Activated T-helper 2 cell treated with anti-CD3 and anti-CD28 coated beads, Interferon-gamma antibody, Interleukin-2, Interleukin-4, amounts not matched to agents 10 μg/mL and 5 μg/mL and 100 μg/mL, durations not matched to agents 14 hours and 24 hours and 36 hours (primary cell): ENCODE measurements at regions not wholly inside any gene's neighbourhood (a gene's known extent, or its start where the extent isn't known, plus 50 kb on each side); places are given as distances from the start of the nearest gene placed in this dataset.

Experiments
- DNase-seq: peaks from one replicate; pipeline ENCODE4 v3.0.0; 2021; ENCODE audit warnings: low spot score
- H3K27ac Mint-ChIP-seq: one replicate; pipeline ENCODE4 v1.8.0; 2021; ENCODE audit warnings: mixed read lengths
- H3K27me3 Mint-ChIP-seq: one replicate; pipeline ENCODE4 v1.8.0; 2021; ENCODE audit warnings: low read depth, mixed read lengths
- H3K36me3 Mint-ChIP-seq: one replicate; pipeline ENCODE4 v1.8.0; 2021; ENCODE audit warnings: low read depth, mixed read lengths
- H3K4me1 Mint-ChIP-seq: one replicate; pipeline ENCODE4 v1.8.0; 2021; ENCODE audit warnings: low read depth, mixed read lengths
- H3K4me3 Mint-ChIP-seq: one replicate; pipeline ENCODE4 v1.8.0; 2021; ENCODE audit warnings: low read depth, mild to moderate bottlenecking, moderate library complexity, mixed read lengths
- H3K9me3 Mint-ChIP-seq: one replicate; pipeline ENCODE4 v1.8.0; 2021; ENCODE audit warnings: mixed read lengths
- intact Hi-C: fragments of 100-400 bp; cut with micrococcal nuclease; formaldehyde crosslinking; loops from one replicate; pipeline ENCODE4 v1.15.1; 2023

GRCh38 chr5:26828294-26828693 lies 210.1 kb downstream of the CDH9 start:
- Mint-ChIP-seq H3K9me3 (peaks cover 37% of the 10 kb centered on the region), H3K36me3 (no peaks in the 10 kb centered on the region), H3K27me3 (no peaks in the 10 kb centered on the region), H3K27ac (no peak overlapping the region), H3K4me3 (no peak overlapping the region), H3K4me1 (no peaks in the 10 kb centered on the region)
- intact Hi-C loops = no loop called here
- no peak for DNase-seq

- Mint-ChIP-seq H3K4me3 (no peak overlapping the region), H3K4me1 (no peaks in the 10 kb centered on the region)
Measured at GRCh38 chr5:26813235-26813634, 225.2 kb downstream of the CDH9 start.

GRCh38 chr5:26812714-26813113 lies 225.7 kb downstream of the CDH9 start:
- intact Hi-C loops = no loop called here
- Mint-ChIP-seq H3K27me3 (no peaks in the 10 kb centered on the region), H3K36me3 (no peaks in the 10 kb centered on the region), H3K4me3 (no peak overlapping the region), H3K4me1 (no peaks in the 10 kb centered on the region), H3K27ac (no peak overlapping the region), H3K9me3 (peaks cover 53% of the 10 kb centered on the region)
- DNase-seq = no peak

More at GRCh38 chr5:26813235-26813634, 225.2 kb downstream of the CDH9 start:
- no peaks in the 10 kb centered on the region for H3K36me3 Mint-ChIP-seq
- no peak for DNase-seq
- intact Hi-C loops = no loop called here
- no peak overlapping the region for H3K27ac Mint-ChIP-seq
- no peaks in the 10 kb centered on the region for H3K27me3 Mint-ChIP-seq
- H3K9me3 Mint-ChIP-seq = peaks cover 56% of the 10 kb centered on the region

- Mint-ChIP-seq H3K9me3 (peaks cover 28% of the 10 kb centered on the region), H3K36me3 (no peaks in the 10 kb centered on the region), H3K27ac (no peak overlapping the region), H3K27me3 (no peaks in the 10 kb centered on the region), H3K4me1 (no peaks in the 10 kb centered on the region), H3K4me3 (no peak overlapping the region)
- intact Hi-C loops = no loop called here
- DNase-seq = no peak
Measured at GRCh38 chr5:26807231-26808199, 230.9 kb downstream of the CDH9 start.

- intact Hi-C loops = no loop called here
- Mint-ChIP-seq H3K27ac (no peak overlapping the region), H3K36me3 (no peaks in the 10 kb centered on the region), H3K9me3 (peaks cover 22% of the 10 kb centered on the region), H3K4me3 (no peak overlapping the region), H3K4me1 (no peaks in the 10 kb centered on the region), H3K27me3 (no peaks in the 10 kb centered on the region)
- DNase-seq = no peak
Measured at GRCh38 chr5:26805076-26805475, 233.3 kb downstream of the CDH9 start.

- Mint-ChIP-seq H3K27me3 (no peaks in the 10 kb centered on the region), H3K4me1 (no peaks in the 10 kb centered on the region)
- intact Hi-C loops = no loop called here
Measured at GRCh38 chr5:26802944-26803343, 235.4 kb downstream of the CDH9 start.

GRCh38 chr5:26791433-26791832 lies 247.0 kb downstream of the CDH9 start:
- no peaks in the 10 kb centered on the region for H3K4me1 Mint-ChIP-seq
- H3K9me3 Mint-ChIP-seq = peaks cover 38% of the 10 kb centered on the region
- no peak overlapping the region for H3K4me3 Mint-ChIP-seq
- H3K27me3 Mint-ChIP-seq = no peaks in the 10 kb centered on the region
- H3K36me3 Mint-ChIP-seq = no peaks in the 10 kb centered on the region
- intact Hi-C loops = no loop called here
- no peak for DNase-seq
- no peak overlapping the region for H3K27ac Mint-ChIP-seq

More at GRCh38 chr5:26802944-26803343, 235.4 kb downstream of the CDH9 start:
- Mint-ChIP-seq H3K36me3 (no peaks in the 10 kb centered on the region), H3K4me3 (no peak overlapping the region), H3K9me3 (peaks cover 22% of the 10 kb centered on the region), H3K27ac (no peak overlapping the region)
- no peak for DNase-seq

GRCh38 chr5:26791021-26791420 lies 247.4 kb downstream of the CDH9 start:
- DNase-seq = no peak
- H3K4me1 Mint-ChIP-seq = no peaks in the 10 kb centered on the region
- peaks cover 38% of the 10 kb centered on the region for H3K9me3 Mint-ChIP-seq
- no peak overlapping the region for H3K27ac Mint-ChIP-seq
- intact Hi-C loops = no loop called here
- H3K27me3 Mint-ChIP-seq = no peaks in the 10 kb centered on the region
- no peak overlapping the region for H3K4me3 Mint-ChIP-seq
- H3K36me3 Mint-ChIP-seq = no peaks in the 10 kb centered on the region

GRCh38 chr5:26763215-26763614 lies 275.2 kb downstream of the CDH9 start:
- no peaks in the 10 kb centered on the region for H3K36me3 Mint-ChIP-seq
- H3K9me3 Mint-ChIP-seq = peaks cover 53% of the 10 kb centered on the region
- no peaks in the 10 kb centered on the region for H3K4me1 Mint-ChIP-seq
- intact Hi-C loops = no loop called here
- no peaks in the 10 kb centered on the region for H3K27me3 Mint-ChIP-seq
- H3K4me3 Mint-ChIP-seq = no peak overlapping the region
- no peak overlapping the region for H3K27ac Mint-ChIP-seq
- DNase-seq = no peak

- Mint-ChIP-seq H3K9me3 (peaks cover 45% of the 10 kb centered on the region), H3K27me3 (no peaks in the 10 kb centered on the region), H3K27ac (no peak overlapping the region), H3K36me3 (no peaks in the 10 kb centered on the region), H3K4me3 (no peak overlapping the region), H3K4me1 (no peaks in the 10 kb centered on the region)
- DNase-seq = no peak
- intact Hi-C loops = no loop called here
Measured at GRCh38 chr5:26761446-26761845, 276.9 kb downstream of the CDH9 start.

GRCh38 chr5:26761045-26761444 lies 277.3 kb downstream of the CDH9 start:
- Mint-ChIP-seq H3K36me3 (no peaks in the 10 kb centered on the region), H3K4me1 (no peaks in the 10 kb centered on the region), H3K4me3 (no peak overlapping the region), H3K9me3 (peaks cover 41% of the 10 kb centered on the region), H3K27ac (no peak overlapping the region), H3K27me3 (no peaks in the 10 kb centered on the region)
- intact Hi-C loops = no loop called here
- no peak for DNase-seq

- peaks cover 40% of the 10 kb centered on the region for H3K9me3 Mint-ChIP-seq
- no peaks in the 10 kb centered on the region for H3K27me3 Mint-ChIP-seq
- intact Hi-C loops = no loop called here
- no peaks in the 10 kb centered on the region for H3K36me3 Mint-ChIP-seq
- H3K4me1 Mint-ChIP-seq = no peaks in the 10 kb centered on the region
- DNase-seq = no peak
- no peak overlapping the region for H3K4me3 Mint-ChIP-seq
- no peak overlapping the region for H3K27ac Mint-ChIP-seq
Measured at GRCh38 chr5:26757941-26758340, 280.4 kb downstream of the CDH9 start.

GRCh38 chr5:26749829-26750228 lies 288.6 kb downstream of the CDH9 start:
- intact Hi-C loops = no loop called here
- Mint-ChIP-seq H3K9me3 (peaks cover 28% of the 10 kb centered on the region), H3K27me3 (no peaks in the 10 kb centered on the region), H3K36me3 (no peaks in the 10 kb centered on the region), H3K27ac (no peak overlapping the region), H3K4me3 (no peak overlapping the region), H3K4me1 (no peaks in the 10 kb centered on the region)
- DNase-seq = no peak
